ENCODE measurements at regions not wholly inside any gene's neighbourhood (a gene's known extent, or its start where the extent isn't known, plus 50 kb on each side); places are given as distances from the start of the nearest gene placed in this dataset.
A peak's percentile ranks its signal among the peaks of the same experiment; 100 is the strongest.

GRCh38 chr12:66919466-66919865 lies 240.6 kb upstream of the GRIP1 start:
- DNase-seq = no peak

DNA sequence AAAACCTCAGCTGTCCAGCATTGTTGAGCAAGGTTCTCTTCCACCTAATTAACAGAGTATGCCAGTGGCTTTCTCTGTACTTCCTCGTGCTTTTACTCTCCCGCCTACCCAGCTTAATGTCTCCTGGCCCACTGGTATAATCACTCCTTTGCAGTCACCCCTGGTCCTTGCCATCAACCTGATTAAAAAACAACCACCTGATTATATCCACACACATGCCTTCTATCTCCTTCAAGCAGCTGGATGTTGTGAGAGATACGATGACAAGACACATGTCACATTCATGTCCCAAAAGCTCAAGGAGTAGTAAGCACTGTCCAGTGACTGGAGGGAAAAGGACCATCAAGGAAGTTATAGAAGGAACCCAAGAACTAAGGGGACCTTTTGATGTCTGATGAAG lies 241.3 kb upstream of the GRIP1 start:
- DNase-seq = no peak

- DNase-seq = no peak
These were observed 242.3 kb upstream of the GRIP1 start for GRCh38 chr12:66921151-66921550.

DNA sequence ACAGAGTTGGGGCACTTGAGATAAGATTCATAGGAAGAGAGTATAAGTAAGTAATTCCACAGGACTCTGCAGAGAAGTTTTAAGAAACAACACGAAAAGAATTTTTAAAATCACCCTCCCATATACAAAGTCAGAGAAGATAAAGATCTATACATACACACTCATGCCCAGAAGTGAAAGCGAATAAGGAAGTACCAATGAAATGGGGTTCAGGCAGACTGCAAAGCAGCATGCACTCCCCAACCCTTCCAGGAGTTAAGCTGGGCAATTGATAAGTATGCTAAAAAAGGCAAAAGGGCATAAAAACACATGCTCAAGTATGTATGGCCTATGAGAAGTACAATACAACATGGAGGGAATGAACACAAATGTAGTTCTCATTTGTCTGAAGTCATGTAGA lies 246.2 kb upstream of the GRIP1 start:
- DNase-seq = no peak

- DNase-seq = no peak
These were observed 250.2 kb upstream of the GRIP1 start for GRCh38 chr12:66929121-66929520.

- no peak for DNase-seq
These were observed 252.2 kb upstream of the GRIP1 start for GRCh38 chr12:66931091-66931490.

DNA sequence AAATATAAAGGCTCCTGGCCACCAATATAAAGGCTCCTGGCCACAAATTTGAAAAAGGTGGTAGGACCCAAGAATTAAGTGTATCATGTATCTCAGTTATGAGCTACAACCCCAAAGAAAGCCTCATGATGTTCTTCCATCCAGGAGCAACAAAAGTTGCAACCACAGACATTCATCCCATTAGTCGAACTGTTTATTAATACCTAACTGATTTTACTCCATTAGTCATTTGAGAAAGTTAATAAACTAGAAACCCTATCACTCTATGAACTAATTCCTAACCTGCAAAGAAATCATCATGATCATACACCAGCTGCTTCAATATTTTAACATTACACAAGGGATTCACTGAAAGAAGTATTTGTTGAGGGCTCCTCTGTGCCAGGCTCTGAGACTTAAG lies 253.2 kb upstream of the GRIP1 start:
- DNase-seq = no peak

- DNase-seq = peak; percentile 48
These were observed 255.6 kb upstream of the GRIP1 start for GRCh38 chr12:66934302-66935062.

GRCh38 chr12:66941150-66941549 lies 262.3 kb upstream of the GRIP1 start:
- no peak for DNase-seq

GRCh38 chr12:66942741-66943465 lies 264.0 kb upstream of the GRIP1 start:
- DNase-seq = no peak

DNA sequence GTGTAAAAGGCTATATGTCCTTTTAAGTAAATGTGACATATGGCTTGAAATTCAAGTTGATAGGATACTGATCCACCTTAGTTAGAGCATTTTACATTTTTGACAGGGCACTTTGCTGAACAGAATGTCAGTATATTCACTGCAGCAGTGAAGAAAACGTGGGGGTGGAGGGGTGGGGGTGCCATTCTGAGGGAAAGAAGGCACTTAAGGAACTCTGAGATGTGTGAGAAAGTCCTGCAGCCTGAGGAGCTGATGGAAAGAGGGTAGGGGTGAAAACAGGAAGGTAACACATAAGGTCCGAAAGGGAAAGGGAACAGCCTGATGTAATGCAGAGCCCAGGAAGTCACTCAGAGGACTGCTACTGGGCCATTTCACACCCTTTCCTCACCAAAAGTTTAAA lies 265.5 kb upstream of the GRIP1 start:
- no peak for DNase-seq

DNA sequence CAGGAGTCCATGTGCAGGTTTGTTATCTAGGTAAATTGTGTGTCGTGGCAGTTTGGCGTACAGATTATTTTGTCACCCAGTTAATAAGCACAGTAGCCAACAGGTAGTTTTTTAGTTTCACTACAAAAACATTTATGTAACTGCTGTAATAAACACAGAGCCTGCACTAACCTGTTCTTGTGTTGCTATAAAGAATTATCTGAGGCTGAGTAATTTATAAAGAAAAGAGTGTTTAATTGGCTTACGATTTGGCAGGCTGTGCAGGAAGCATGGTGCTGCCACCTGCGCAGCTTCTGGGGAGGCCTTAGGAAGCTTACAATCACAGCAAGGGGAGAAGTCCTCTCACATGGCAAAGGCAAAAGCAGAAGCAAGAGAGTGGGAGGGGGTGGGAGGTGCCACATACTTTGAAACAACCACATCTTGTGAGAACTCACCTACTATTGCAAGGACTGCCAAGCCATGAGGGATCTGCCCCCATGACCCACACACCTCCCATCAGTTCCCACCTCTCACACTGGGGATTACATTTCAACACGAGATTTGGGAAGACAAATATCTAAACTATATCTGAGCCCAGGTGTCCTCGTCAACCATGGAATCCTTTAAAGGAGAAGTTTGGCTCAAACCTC lies 266.4 kb upstream of the GRIP1 start:
- no peak for DNase-seq

DNA sequence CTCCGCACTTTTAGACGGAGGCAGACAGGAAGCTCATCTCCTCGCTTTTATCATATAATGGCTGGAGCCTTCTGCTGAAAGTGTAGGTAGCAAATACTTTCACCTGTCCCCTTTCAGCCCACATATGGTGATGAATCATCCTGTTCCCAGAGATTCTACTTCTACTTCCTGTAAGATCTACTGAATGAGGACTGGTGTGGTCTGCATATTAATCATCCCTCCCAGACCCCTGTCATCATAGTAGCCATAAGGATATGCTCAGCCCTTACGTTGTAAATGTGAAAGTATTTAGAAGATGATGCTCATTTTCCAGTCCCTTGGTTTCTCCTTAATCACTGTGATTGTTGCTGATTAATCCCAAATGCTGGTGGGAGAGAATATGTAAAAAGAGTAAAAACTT lies 268.2 kb upstream of the GRIP1 start:
- DNase-seq = peak; percentile 63

DNA sequence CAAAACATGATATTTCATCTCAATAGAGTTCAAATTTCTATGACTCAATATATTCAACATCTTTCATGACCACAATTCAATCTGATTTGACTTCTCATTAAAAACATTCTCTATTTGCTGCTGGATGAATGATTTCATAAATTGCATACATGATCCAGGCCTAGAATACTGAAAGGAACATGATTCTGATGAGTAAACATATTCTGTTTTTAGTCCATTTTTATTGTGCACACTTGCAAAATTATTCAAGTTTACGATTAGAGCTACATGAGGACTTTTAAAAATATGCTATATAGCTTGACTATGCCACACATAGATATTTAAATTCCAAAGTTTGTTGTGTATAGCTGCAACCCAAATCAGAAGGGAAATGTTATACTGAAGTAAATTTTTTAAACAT lies 273.8 kb upstream of the GRIP1 start:
- no peak for DNase-seq

DNA sequence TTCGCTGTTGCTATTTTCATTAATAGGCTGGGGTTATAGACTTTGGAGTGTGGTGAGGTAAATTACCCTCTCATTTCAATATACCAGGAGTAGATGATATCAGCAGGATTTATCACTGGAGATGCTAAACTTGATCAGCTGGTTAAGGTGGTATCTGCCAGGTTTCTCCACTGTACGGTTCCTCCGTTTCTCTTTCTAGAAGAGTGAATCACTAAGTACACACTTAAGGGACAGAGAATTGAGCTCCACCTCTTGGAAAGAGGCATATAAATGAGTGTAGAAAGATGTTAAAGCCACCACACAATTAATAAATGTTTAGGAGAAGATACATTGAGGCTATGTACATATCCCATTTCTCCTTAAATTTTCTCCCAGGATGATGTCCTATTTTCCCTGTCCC lies 277.4 kb upstream of the GRIP1 start:
- peak; percentile 79 for DNase-seq

DNA sequence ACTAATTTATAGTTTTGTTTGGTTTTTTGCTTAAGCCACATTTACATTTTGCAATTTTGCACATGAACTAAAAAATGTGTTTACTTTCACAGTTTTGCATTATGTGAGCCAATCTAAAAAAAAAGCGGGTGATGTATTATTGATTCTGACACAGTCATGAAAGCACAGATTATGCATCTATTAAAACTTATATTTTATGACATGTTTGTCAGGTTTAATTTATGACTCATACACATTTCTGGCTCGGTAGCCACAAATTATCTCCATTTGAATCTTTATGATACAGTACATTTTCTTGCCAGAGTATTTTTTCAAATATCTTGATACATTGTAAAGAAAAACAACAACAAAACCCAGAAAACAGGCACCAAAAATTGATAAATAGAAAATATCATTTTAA lies 280.4 kb upstream of the GRIP1 start:
- DNase-seq = no peak

DNA sequence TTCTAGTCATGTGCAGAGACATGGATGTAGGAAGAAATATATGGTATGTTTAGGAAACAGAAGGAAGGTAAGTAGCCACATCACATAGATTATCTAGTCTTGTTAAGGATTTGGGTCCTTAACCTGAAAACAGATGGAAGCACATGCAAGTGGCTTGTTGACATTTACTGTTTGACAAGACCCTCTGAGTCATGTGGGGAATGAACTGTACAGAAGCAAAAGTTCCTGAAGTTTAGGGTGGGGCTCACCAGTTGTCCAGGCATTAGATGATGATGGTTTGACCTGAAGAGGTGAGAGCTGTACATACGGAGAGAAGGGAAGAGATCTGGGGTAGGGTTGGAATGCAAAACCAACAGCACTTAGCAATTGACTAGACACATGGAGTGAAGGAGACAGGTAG lies 281.1 kb upstream of the GRIP1 start:
- no peak for DNase-seq

DNA sequence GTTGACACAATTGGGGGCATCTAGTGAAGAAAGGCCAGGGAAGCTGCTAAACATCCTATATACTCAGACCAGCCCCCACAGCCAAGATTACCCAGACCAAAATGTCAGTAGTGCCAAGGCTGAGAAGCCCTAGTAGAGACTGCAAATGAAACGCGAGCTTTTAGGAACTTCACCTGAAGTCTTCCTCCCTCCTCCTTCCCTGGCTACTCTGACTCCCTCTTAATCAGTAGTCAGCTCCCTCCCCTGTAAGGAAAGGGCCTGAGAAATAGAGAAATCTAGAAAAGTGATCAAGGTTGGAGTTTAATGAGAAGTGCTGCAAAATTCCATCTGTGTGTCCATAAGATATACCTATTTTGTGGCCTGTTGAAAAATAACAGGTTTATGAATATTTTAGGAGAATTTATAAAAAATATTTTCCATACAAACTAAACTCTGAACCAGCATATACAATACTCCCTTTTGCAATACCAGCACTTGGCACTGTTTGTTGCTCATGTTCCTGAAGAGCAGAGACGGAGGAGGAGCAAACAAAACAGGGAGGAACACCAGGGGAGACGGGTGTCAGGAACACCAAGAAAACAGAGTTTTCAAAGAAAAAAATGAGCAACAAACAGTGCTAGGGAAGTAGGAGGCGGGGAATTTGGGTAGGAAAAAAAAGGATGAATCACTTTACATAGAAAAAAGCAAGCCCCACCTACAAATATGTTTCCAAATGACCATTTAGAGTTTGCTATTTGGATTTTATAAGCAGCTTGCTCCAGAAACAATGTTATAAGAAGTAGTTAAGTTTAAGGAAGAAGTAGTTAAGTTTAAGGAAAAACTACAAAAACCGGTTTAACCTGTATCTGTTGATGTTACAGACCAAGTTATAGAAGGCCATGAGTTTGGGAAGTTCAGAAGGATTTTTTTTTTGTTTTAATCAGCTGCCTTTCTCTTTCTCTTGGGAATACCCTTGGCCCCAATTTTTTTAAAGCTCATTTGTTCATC lies 282.1 kb upstream of the GRIP1 start:
- peak; percentile 55 for DNase-seq

DNA sequence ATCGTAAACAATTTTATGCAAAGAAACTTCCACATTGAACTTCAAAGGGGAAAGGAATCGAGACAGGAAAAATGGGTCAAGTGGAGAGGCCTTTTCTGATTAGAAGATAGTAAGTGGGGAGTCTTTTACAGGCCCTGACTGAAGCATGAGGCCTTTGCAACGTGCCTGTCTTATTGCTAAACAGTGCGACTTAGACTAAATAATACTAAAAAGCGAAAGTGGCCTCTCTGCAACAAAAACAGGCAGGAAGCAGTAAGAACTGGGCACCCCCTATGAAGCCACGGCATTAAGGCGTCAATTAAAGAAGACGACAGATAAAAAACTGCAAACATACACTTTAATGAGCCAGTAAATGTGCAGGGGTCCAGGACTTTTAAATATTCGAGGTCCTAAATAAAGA lies 283.4 kb upstream of the GRIP1 start:
- no peak for DNase-seq

DNA sequence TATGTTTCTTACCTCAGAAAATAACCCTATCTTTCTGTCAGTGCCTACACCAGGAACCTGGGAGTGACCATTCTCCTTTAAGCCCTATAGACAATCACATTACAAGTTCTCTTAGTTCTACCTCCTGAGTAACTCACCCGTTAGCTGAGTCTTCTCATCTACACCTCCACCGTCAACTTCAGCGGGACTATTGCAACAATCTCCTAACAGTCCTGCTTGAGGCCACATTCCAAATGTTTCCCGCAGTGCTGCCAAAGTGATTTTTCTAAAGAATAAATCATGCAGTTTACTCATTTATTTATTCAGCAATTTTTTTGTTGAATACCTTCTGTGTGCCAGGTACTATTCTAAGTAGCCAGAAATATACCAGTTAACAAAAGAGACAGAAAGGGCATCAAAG lies 285.0 kb upstream of the GRIP1 start:
- no peak for DNase-seq

DNA sequence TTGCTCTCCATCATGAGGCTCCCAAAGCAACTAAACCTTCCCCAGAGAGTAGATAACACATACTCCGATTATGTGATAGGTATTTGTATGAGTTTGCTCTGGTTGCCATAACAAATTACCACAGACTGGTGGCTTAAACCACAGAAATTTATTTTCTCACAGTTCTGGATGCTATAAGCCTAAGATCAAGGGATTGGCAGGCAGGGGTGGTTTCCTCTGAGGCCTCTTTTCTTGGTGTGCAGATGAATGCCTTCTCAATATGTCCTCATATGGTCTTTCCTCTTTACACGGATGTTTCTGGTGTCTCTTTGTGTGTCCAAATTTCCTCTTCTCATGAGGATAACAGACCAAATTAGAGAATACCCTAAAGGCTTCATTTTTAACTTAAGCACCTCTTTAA lies 285.8 kb upstream of the GRIP1 start:
- DNase-seq = no peak

DNA sequence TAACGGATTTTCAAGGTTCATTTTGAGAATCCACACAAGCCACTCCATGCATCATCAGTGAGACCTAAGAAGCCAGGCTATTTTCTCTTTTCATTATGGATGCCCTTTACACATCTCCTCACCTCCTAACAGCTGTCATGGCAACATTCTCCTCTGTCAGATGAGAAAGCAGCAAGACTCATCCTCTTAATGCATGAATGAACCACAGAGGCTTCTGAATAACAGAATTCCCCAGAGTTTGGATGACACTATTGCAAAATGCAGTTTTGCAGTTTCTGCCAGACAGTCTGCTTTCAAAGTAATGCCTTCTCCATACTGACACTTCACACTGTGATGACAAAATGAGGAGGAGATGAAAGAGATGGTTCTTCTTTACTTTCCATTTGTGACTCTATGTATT lies 286.7 kb upstream of the GRIP1 start:
- peak; percentile 16 for DNase-seq

DNA sequence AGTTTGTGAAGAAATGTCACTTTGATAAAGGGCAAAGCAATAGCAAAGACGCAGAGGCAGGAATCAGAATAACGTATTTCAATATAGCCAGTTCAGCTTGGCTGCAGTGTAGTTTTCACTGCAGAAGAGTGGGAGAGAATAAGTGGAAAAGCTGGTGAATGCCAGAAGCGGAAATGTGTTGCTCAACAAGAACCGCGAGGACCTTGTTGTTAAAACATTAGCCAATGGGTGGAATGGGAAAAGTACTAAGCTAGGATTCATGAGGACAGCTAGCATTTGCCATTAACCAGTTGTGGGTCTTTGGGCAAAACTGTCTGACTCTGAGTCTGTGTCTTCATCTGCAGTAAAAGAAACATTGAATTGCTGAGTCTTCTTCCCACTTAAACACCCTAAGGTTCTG lies 292.9 kb upstream of the GRIP1 start:
- DNase-seq = no peak
